ENCODE measurements at regions not wholly inside any gene's neighbourhood (a gene's known extent, or its start where the extent isn't known, plus 50 kb on each side); places are given as distances from the start of the nearest gene placed in this dataset.

- no peak overlapping the region for H3K27ac ChIP-seq
- DNase-seq (ENCODE audit: low read depth in 1 of 2, low spot score in 1 of 2) = peak in 1 of 2 donors; percentile 62
- no peaks in the 10 kb centered on the region for H3K36me3 ChIP-seq
- no peaks in the 10 kb centered on the region for H3K27me3 ChIP-seq
- no peak for TF ChIP-seq CTCF (IDR thresholded peaks at IDR 0.05; ENCODE audit: low read depth, low read length)
- no peak overlapping the region for H3K4me3 ChIP-seq
- no peaks in the 10 kb centered on the region for H3K4me1 ChIP-seq (ENCODE audit: low read depth)
- H3K9me3 ChIP-seq (ENCODE audit: low read depth) = no peaks in the 10 kb centered on the region
These were observed 112.9 kb upstream of the ATP8B1 start for GRCh38 chr18:57915865-57916582.

DNA sequence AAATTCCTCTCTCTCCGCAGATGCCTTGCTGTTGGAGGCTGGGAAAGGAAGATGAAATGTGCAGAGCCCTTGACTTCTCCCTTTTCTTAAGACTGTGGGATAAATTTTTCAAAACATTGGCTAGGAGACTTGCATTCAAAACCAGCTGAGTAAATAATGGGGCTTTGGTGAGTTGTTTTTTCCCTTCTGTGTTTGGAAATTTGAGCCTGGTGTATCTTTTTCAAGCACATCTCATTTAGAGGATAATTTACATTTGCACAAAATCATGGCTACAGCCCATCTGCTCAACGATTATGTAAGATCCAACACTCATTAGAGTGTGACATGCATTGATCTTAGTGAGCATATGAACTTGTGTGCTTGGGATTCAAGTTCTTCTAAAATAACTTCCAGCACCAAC is 112.1 kb upstream of the ATP8B1 start:
- no peaks in the 10 kb centered on the region for H3K27me3 ChIP-seq
- TF ChIP-seq CTCF (IDR thresholded peaks at IDR 0.05; ENCODE audit: low read depth, low read length) = no peak
- H3K27ac ChIP-seq = no peak overlapping the region
- no peaks in the 10 kb centered on the region for H3K36me3 ChIP-seq
- H3K4me3 ChIP-seq = no peak overlapping the region
- no peak for DNase-seq (ENCODE audit: low read depth in 1 of 2, low spot score in 1 of 2)
- H3K4me1 ChIP-seq (ENCODE audit: low read depth) = no peaks in the 10 kb centered on the region
- H3K9me3 ChIP-seq (ENCODE audit: low read depth) = no peaks in the 10 kb centered on the region

GRCh38 chr18:57913686-57914085 is 110.6 kb upstream of the ATP8B1 start:
- H3K36me3 ChIP-seq = no peaks in the 10 kb centered on the region
- H3K4me3 ChIP-seq = no peak overlapping the region
- TF ChIP-seq CTCF (IDR thresholded peaks at IDR 0.05; ENCODE audit: low read depth, low read length) = no peak
- no peaks in the 10 kb centered on the region for H3K4me1 ChIP-seq (ENCODE audit: low read depth)
- H3K27ac ChIP-seq = no peak overlapping the region
- H3K27me3 ChIP-seq = no peaks in the 10 kb centered on the region
- DNase-seq (ENCODE audit: low read depth in 1 of 2, low spot score in 1 of 2) = no peak
- H3K9me3 ChIP-seq (ENCODE audit: low read depth) = no peaks in the 10 kb centered on the region

- DNase-seq (ENCODE audit: low read depth in 1 of 2, low spot score in 1 of 2) = no peak
- no peaks in the 10 kb centered on the region for H3K36me3 ChIP-seq
- H3K9me3 ChIP-seq (ENCODE audit: low read depth) = no peaks in the 10 kb centered on the region
- H3K27ac ChIP-seq = no peak overlapping the region
- H3K4me1 ChIP-seq (ENCODE audit: low read depth) = no peaks in the 10 kb centered on the region
- H3K4me3 ChIP-seq = no peak overlapping the region
- TF ChIP-seq CTCF (IDR thresholded peaks at IDR 0.05; ENCODE audit: low read depth, low read length) = peak; percentile 40
- H3K27me3 ChIP-seq = no peaks in the 10 kb centered on the region
These were observed 107.7 kb upstream of the ATP8B1 start for GRCh38 chr18:57910817-57911216.

DNA sequence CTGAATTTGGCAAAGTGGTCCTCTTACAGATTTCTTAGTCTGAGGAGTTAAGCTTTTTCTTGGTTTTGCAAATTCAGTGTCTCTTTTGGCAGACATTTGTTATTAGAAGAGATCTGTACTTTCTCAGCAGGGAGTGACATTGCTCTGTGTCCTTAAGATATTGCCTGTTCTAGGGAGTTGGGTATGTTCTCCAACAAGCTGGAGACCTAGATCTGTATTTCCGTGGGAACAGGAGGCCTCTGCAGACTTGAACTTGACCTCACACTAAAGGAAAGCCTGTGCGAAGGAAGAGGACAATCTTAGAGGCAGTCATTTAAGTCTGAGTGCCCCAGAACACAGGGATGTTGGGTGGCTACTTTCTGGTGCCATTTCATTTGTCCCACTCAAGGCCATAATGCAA is 107.0 kb upstream of the ATP8B1 start:
- no peak overlapping the region for H3K27ac ChIP-seq
- DNase-seq (ENCODE audit: low read depth in 1 of 2, low spot score in 1 of 2) = no peak
- H3K36me3 ChIP-seq = no peaks in the 10 kb centered on the region
- no peak for TF ChIP-seq CTCF (IDR thresholded peaks at IDR 0.05; ENCODE audit: low read depth, low read length)
- H3K9me3 ChIP-seq (ENCODE audit: low read depth) = no peaks in the 10 kb centered on the region
- no peaks in the 10 kb centered on the region for H3K4me1 ChIP-seq (ENCODE audit: low read depth)
- no peaks in the 10 kb centered on the region for H3K27me3 ChIP-seq
- no peak overlapping the region for H3K4me3 ChIP-seq
